HAP-1 (cell line): ENCODE measurements at regions not wholly inside any gene's neighbourhood (a gene's known extent, or its start where the extent isn't known, plus 50 kb on each side); places are given as distances from the start of the nearest gene placed in this dataset.

Source experiments
- DNase-seq, 2 experiments: peaks; one replicate each; pipeline ENCODE4 v3.0.0-alpha.2; 2016 to 2020; ENCODE audit warnings: low spot score in 2 of 2
- H3K27me3 ChIP-seq: fragments of 250-450 bp; sonication (Bioruptor Pico); 2 replicates; pipeline ENCODE4 v1.5.1; 2020; ENCODE audit warnings: low read depth, mild to moderate bottlenecking, moderate library complexity
- H3K36me3 ChIP-seq: fragments of 250-450 bp; sonication (Bioruptor Pico); replicated peaks from 2 replicates; pipeline ENCODE4 v1.5.1; 2020; ENCODE audit warnings: mild to moderate bottlenecking
- H3K4me1 ChIP-seq: fragments of 250-450 bp; sonication (Bioruptor Pico); 2 replicates; pipeline ENCODE4 v1.5.1; 2020; ENCODE audit warnings: mild to moderate bottlenecking
- H3K4me3 ChIP-seq: fragments of 250-450 bp; sonication (Bioruptor Pico); 2 replicates; pipeline ENCODE4 v1.5.1; 2020; ENCODE audit warnings: mild to moderate bottlenecking, moderate library complexity
- H3K9me3 ChIP-seq: fragments of 250-450 bp; sonication (Bioruptor Pico); 2 replicates; pipeline ENCODE4 v1.5.1; 2020; ENCODE audit warnings: mild to moderate bottlenecking, moderate library complexity
- in situ Hi-C: fragments of 300-500 bp; cut with MboI; formaldehyde crosslinking; loops from 3 replicates; pipeline ENCODE4 v1.14.3; 2020; ENCODE audit warnings: low sequenced_read_pairs, inconsistent platforms, mixed read lengths

DNA sequence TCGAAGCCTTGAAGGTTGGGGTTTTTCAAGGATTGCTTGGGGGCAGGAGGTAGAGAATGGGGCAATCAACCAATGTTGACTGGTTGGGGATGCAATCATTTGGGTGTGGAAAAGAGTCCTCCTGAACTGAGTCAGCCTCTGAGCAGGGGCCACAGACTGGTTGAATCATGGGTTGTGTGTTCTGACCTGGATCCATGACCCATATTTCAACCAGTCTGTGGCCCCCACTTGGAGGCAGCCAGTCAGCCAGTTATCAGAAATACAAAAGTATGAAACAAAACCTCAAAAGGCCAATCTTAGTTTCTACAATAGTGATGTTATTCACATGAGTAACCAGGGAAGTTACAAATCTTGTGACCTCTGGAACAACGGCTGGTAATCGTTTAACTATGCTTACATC is 81.4 kb upstream of the RANBP6 start:
- in situ Hi-C loops: no loop called here
- H3K27me3 ChIP-seq: peaks cover 9% of the 10 kb centered on the region; the same call in 1 of the 2 replicates
- DNase-seq: no peak

GRCh38 chr9:6090277-6091210 is 75.1 kb upstream of the RANBP6 start:
- in situ Hi-C loops: no loop called here
- Histone ChIP-seq H3K9me3 (no peaks in the 10 kb centered on the region; the same call in 1 of the 2 replicates), H3K36me3 (no peaks in the 10 kb centered on the region), H3K4me1 (no peaks in the 10 kb centered on the region), H3K27me3 (peaks cover 9% of the 10 kb centered on the region; the same call in 1 of the 2 replicates), H3K4me3 (no peak overlapping the region)
- no peak for DNase-seq

More for the DNA sequence above, 81.4 kb upstream of the RANBP6 start:
- Histone ChIP-seq H3K36me3 (no peaks in the 10 kb centered on the region), H3K9me3 (no peaks in the 10 kb centered on the region), H3K4me3 (no peak overlapping the region), H3K4me1 (no peaks in the 10 kb centered on the region)

DNA sequence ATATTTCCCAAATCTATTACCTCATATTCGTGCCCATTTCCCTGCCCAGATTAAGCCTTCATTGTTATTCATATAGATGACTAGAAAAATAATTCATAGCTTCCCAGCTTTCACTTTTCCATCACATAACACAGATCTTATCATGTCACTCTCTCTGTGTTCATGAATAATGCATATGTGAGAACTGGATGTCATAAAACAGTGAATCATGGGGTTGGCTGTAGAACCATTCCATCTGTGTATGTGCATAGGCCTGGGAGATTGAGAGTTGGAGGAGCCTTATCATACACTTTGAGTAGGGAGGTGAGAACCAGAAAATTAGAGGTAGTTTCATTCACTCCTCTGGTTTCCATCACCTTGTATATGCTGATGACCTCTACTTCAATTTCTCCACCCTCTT is 73.9 kb upstream of the RANBP6 start:
- no peak for DNase-seq
- no peaks in the 10 kb centered on the region for H3K4me1 ChIP-seq
- H3K9me3 ChIP-seq: no peaks in the 10 kb centered on the region; the same call in 1 of the 2 replicates
- in situ Hi-C loops: no loop called here
- no peak overlapping the region for H3K4me3 ChIP-seq
- no peaks in the 10 kb centered on the region for H3K36me3 ChIP-seq
- peaks cover 13% of the 10 kb centered on the region; the same call in 1 of the 2 replicates for H3K27me3 ChIP-seq

GRCh38 chr9:6086006-6086655 is 70.7 kb upstream of the RANBP6 start:
- in situ Hi-C loops: no loop called here
- DNase-seq: no peak
- no peaks in the 10 kb centered on the region for H3K36me3 ChIP-seq
- no peak overlapping the region for H3K4me3 ChIP-seq
- H3K4me1 ChIP-seq: no peaks in the 10 kb centered on the region
- no peaks in the 10 kb centered on the region; the same call in 1 of the 2 replicates for H3K9me3 ChIP-seq
- 0 out of 2 replicates have a peak, but pooled peaks cover 4% of the 10 kb centered on the region for H3K27me3 ChIP-seq

- Histone ChIP-seq H3K27me3 (0 out of 2 replicates have a peak, but pooled peaks cover 4% of the 10 kb centered on the region), H3K36me3 (no peaks in the 10 kb centered on the region), H3K4me3 (peak overlapping the region; percentile 22), H3K4me1 (peaks cover 6% of the 10 kb centered on the region), H3K9me3 (no peaks in the 10 kb centered on the region)
- in situ Hi-C loops: no loop called here
- DNase-seq: peak; percentile 79 to 93
Measured at GRCh38 chr9:6080154-6080716, 64.8 kb upstream of the RANBP6 start.

- 0 out of 2 replicates have a peak, but pooled peaks cover under 1% of the 10 kb centered on the region for H3K27me3 ChIP-seq
- H3K9me3 ChIP-seq: no peaks in the 10 kb centered on the region
- H3K4me1 ChIP-seq: peaks cover 6% of the 10 kb centered on the region
- DNase-seq: no peak
- no peaks in the 10 kb centered on the region for H3K36me3 ChIP-seq
- H3K4me3 ChIP-seq: no peak overlapping the region
- in situ Hi-C loops: no loop called here
Measured at GRCh38 chr9:6079386-6079785, 64.0 kb upstream of the RANBP6 start.

DNA sequence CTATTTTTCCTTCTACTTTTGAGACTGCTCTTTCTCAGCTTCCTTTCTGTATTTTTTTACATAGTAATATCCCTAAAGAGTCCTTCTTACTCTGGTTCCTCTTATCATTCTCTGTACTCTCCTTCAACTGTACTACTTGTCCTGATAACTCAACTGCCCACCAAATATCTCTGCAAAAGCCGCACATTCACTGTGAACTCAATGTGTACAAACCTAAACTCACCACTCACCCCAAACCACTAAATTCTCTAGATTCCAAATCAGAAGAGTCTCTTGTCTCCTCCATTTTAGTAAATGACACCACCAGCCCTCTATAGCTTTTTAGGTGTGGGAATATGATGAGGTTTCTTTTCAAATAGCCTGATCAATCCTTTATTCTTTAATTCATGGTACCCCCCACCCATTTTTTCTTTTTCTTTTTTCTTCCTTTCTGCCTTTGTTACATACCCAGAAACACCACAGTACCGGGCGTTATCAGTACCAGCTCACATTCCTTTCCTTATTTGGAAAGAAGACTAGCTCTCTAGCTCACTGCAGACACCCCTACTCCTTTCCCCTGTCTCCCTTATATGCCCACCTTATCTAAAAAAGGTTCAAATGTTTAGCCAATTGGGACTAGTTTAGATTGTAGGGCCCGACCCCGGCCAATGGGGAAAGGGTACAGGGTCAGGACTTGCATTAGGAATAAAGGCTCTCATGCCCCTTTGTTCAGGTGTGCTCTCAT is 63.1 kb upstream of the RANBP6 start:
- peaks cover 6% of the 10 kb centered on the region for H3K4me1 ChIP-seq
- no peak overlapping the region for H3K4me3 ChIP-seq
- H3K9me3 ChIP-seq: no peaks in the 10 kb centered on the region
- H3K27me3 ChIP-seq: no peaks in the 10 kb centered on the region
- in situ Hi-C loops: no loop called here
- DNase-seq: no peak
- H3K36me3 ChIP-seq: no peaks in the 10 kb centered on the region

DNA sequence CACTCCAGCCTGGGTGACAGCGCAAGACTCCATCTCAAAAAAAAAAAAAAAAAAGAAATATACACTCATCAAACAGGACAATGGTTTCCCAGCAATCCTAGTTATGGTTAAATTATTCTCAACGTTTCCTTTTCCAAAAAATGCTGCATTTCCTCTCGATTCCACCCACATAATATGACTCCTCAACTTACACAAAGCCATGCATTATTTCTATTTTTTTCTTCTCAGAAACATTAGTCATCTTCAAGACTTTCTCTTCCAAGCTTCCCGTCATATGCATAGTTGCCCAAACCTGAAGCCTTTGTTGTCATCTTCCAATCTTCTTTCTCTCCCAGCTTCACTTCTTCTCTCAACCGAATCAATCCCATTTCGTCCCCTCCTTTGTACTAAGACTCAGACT is 61.4 kb upstream of the RANBP6 start:
- Histone ChIP-seq H3K36me3 (no peaks in the 10 kb centered on the region), H3K4me1 (peaks cover 6% of the 10 kb centered on the region), H3K27me3 (no peaks in the 10 kb centered on the region), H3K9me3 (no peaks in the 10 kb centered on the region), H3K4me3 (no peak overlapping the region)
- no peak for DNase-seq
- in situ Hi-C loops: no loop called here

GRCh38 chr9:6073731-6074130 is 58.3 kb upstream of the RANBP6 start:
- in situ Hi-C loops: loop anchor here (25.0 kb wide), 1 partner anchor 239 kb away; no protein-coding TSS in a partner anchor
- Histone ChIP-seq H3K27me3 (no peaks in the 10 kb centered on the region), H3K4me1 (no peaks in the 10 kb centered on the region)

GRCh38 chr9:6072865-6073264 is 57.4 kb upstream of the RANBP6 start:
- no peaks in the 10 kb centered on the region for H3K27me3 ChIP-seq
- no peak overlapping the region for H3K4me3 ChIP-seq
- no peaks in the 10 kb centered on the region for H3K36me3 ChIP-seq
- no peaks in the 10 kb centered on the region for H3K9me3 ChIP-seq
- H3K4me1 ChIP-seq: no peaks in the 10 kb centered on the region
- in situ Hi-C loops: loop anchor here (25.0 kb wide), 1 partner anchor 239 kb away; no protein-coding TSS in a partner anchor
- no peak for DNase-seq

More at GRCh38 chr9:6073731-6074130, 58.3 kb upstream of the RANBP6 start:
- H3K4me3 ChIP-seq: no peak overlapping the region
- H3K9me3 ChIP-seq: no peaks in the 10 kb centered on the region
- H3K36me3 ChIP-seq: no peaks in the 10 kb centered on the region
- DNase-seq: no peak

DNA sequence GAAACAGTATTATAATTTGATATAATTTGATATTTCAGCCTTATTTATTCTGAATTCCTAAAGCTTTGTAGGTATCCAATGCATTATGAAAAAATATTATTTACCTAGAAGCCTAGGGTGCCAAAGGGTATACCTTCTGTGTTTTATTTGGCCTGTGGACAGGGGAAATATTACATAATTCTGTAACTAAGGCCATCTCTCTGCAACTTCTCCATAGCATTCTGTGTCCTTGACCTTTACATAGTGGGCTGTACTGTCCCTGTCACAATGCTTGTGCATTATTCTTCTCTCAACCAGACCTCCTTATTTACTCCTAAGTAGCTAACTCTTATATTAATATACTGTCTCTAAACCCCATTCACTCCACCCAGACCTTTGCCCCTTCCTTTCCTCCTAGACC is 57.0 kb upstream of the RANBP6 start:
- DNase-seq: no peak

DNA sequence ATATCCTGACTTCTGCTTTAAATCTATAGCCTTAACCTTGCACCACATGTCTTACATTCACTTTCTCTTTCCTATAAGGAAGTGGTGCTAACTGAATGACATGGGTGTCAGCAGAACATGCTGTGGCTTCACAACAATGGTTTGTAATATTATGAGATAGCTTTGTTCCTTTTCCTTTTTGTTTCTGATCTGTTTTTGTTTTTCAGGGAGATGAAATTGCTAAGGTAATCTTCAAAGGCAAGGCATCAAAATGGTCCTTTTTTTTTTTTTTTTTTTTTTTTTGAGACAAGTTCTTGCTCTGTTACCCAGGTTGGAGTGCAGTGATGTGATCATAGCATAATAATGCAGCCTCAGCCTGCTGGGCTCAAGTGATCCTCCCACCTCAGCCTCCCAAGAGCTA is 53.6 kb upstream of the RANBP6 start:
- no peak for DNase-seq
- Histone ChIP-seq H3K4me1 (no peaks in the 10 kb centered on the region), H3K4me3 (no peak overlapping the region), H3K36me3 (no peaks in the 10 kb centered on the region), H3K27me3 (no peaks in the 10 kb centered on the region), H3K9me3 (no peaks in the 10 kb centered on the region)
- in situ Hi-C loops: loop anchor here (25.0 kb wide), 1 partner anchor 243 kb away; no protein-coding TSS in a partner anchor

More for the DNA sequence above, 57.0 kb upstream of the RANBP6 start:
- H3K9me3 ChIP-seq: no peaks in the 10 kb centered on the region
- in situ Hi-C loops: loop anchor here (25.0 kb wide), 1 partner anchor 240 kb away; no protein-coding TSS in a partner anchor
- H3K27me3 ChIP-seq: no peaks in the 10 kb centered on the region
- H3K4me3 ChIP-seq: no peak overlapping the region
- no peaks in the 10 kb centered on the region for H3K4me1 ChIP-seq
- H3K36me3 ChIP-seq: no peaks in the 10 kb centered on the region

DNA sequence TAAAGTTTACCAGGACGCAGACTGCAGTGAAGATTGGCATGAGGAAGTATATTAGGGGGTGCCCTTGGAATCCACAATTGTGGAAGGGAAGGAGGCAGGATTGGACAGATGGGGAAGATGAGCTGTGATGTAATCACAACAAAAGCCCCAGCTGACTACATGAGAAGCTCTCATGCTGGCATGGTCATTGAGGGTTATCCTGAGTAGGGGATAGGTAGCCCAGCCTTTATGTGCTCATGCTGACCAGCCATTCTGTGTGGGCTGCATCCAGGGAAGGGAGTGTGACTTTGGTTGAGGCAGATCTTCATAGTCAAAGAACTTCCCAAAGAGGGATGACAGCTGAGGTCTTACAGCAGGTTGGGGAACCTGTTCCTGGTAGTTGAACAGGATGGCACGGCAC is 52.0 kb upstream of the RANBP6 start:
- H3K27me3 ChIP-seq: no peaks in the 10 kb centered on the region
- no peak for DNase-seq
- in situ Hi-C loops: loop anchor here (25.0 kb wide), 1 partner anchor 245 kb away; no protein-coding TSS in a partner anchor
- H3K36me3 ChIP-seq: no peaks in the 10 kb centered on the region
- H3K9me3 ChIP-seq: 0 out of 2 replicates have a peak, but pooled peaks cover 3% of the 10 kb centered on the region
- no peaks in the 10 kb centered on the region for H3K4me1 ChIP-seq
- H3K4me3 ChIP-seq: no peak overlapping the region
